Trophoblast cell (in vitro differentiated cells and primary cell): ENCODE measurements at regions not wholly inside any gene's neighbourhood (a gene's known extent, or its start where the extent isn't known, plus 50 kb on each side); places are given as distances from the start of the nearest gene placed in this dataset.
A peak's percentile ranks its signal among the peaks of the same experiment; 100 is the strongest.

Experiments used
- DNase-seq, 2 donors: peaks; one replicate each; pipeline ENCODE4 v3.0.0-alpha.2; 2016
- H2AFZ ChIP-seq: 2 replicates; pipeline ENCODE4 v1.6.1; 2013; ENCODE audit warnings: low read length, moderate library complexity, mild to moderate bottlenecking; ENCODE audit not compliant: insufficient read depth, poor library complexity
- H2AK5ac ChIP-seq: 2 replicates; pipeline ENCODE4 v1.6.1; 2013; ENCODE audit warnings: mild to moderate bottlenecking, low read length
- H2BK120ac ChIP-seq: 2 replicates; pipeline ENCODE4 v1.6.1; 2013; ENCODE audit warnings: low read length, mild to moderate bottlenecking, moderate library complexity; ENCODE audit not compliant: insufficient read depth, poor library complexity
- H2BK12ac ChIP-seq: 2 replicates; pipeline ENCODE4 v1.6.1; 2013; ENCODE audit warnings: mild to moderate bottlenecking, low read length, moderate library complexity
- H2BK5ac ChIP-seq: 2 replicates; pipeline ENCODE4 v1.6.1; 2013; ENCODE audit warnings: low read length, low read depth, moderate library complexity, mild to moderate bottlenecking; ENCODE audit not compliant: poor library complexity
- H3K14ac ChIP-seq: 2 replicates; pipeline ENCODE4 v1.6.1; 2013; ENCODE audit warnings: mild to moderate bottlenecking, low read length
- H3K18ac ChIP-seq: 2 replicates; pipeline ENCODE4 v1.6.1; 2013; ENCODE audit warnings: mild to moderate bottlenecking, low read length
- H3K23ac ChIP-seq: 2 replicates; pipeline ENCODE4 v1.6.1; 2013; ENCODE audit warnings: low read length
- H3K27ac ChIP-seq: 2 replicates; pipeline ENCODE4 v1.5.1; 2013; ENCODE audit warnings: low read depth, mild to moderate bottlenecking, inconsistent platforms, low read length, moderate library complexity
- H3K27me3 ChIP-seq: 2 replicates; pipeline ENCODE4 v1.6.1; 2013; ENCODE audit warnings: inconsistent platforms, mild to moderate bottlenecking, low read length, moderate library complexity; ENCODE audit not compliant: insufficient read depth
- H3K36me3 ChIP-seq, 2 experiments: 1 replicate in 1 of 2; 2 replicates in 1 of 2; pipeline ENCODE4 v1.6.1; 2013; ENCODE audit warnings: low read length in 2 of 2, mild to moderate bottlenecking in 2 of 2, moderate library complexity in 1 of 2; ENCODE audit not compliant: insufficient read depth in 2 of 2, control insufficient read depth in 1 of 2
- H3K4ac ChIP-seq: 2 replicates; pipeline ENCODE4 v1.6.1; 2013; ENCODE audit warnings: low read depth, mild to moderate bottlenecking, low read length, moderate library complexity
- H3K4me1 ChIP-seq, 2 experiments: 1 replicate in 1 of 2; 2 replicates in 1 of 2; pipeline ENCODE4 v1.6.1; 2013; ENCODE audit warnings: low read length in 2 of 2, mild to moderate bottlenecking in 2 of 2, moderate library complexity in 1 of 2; ENCODE audit not compliant: insufficient read depth in 2 of 2, control insufficient read depth in 1 of 2
- H3K4me2 ChIP-seq: 2 replicates; pipeline ENCODE4 v1.6.1; 2013; ENCODE audit warnings: inconsistent platforms, mild to moderate bottlenecking, low read length, moderate library complexity
- H3K4me3 ChIP-seq: 2 replicates; pipeline ENCODE4 v1.5.1; 2013; ENCODE audit warnings: mild to moderate bottlenecking, low read depth, low read length, inconsistent platforms
- H3K79me1 ChIP-seq: one replicate; pipeline ENCODE4 v1.6.1; 2013; ENCODE audit warnings: low read length
- H3K79me2 ChIP-seq: 2 replicates; pipeline ENCODE4 v1.6.1; 2013; ENCODE audit warnings: low read length, mild to moderate bottlenecking; ENCODE audit not compliant: control insufficient read depth, insufficient read depth, poor library complexity
- H3K9ac ChIP-seq: 2 replicates; pipeline ENCODE4 v1.6.1; 2013; ENCODE audit warnings: mild to moderate bottlenecking, low read length
- H3K9me3 ChIP-seq: 2 replicates; pipeline ENCODE4 v1.6.1; 2013; ENCODE audit warnings: low read depth, mild to moderate bottlenecking, control low read depth, inconsistent platforms, low read length; ENCODE audit not compliant: insufficient read depth
- H4K12ac ChIP-seq: 2 replicates; pipeline ENCODE4 v1.6.1; 2013; ENCODE audit warnings: low read depth, mild to moderate bottlenecking, low read length, moderate library complexity
- H4K8ac ChIP-seq: 2 replicates; pipeline ENCODE4 v1.6.1; 2013; ENCODE audit warnings: low read depth, mild to moderate bottlenecking, low read length, moderate library complexity
- H4K91ac ChIP-seq: one replicate; pipeline ENCODE4 v1.6.1; 2013; ENCODE audit warnings: low read depth, mild to moderate bottlenecking, low read length, moderate library complexity
- WGBS: extraction: QIAGEN DNeasy Blood & Tissue Kit; methylation state at CpG from one replicate; pipeline ENCODE4 v1.1.7; 2013; ENCODE audit warnings: missing lambda C conversion rate; ENCODE audit not compliant: insufficient read length, insufficient coverage; ENCODE audit errors: extremely low coverage; 5-methylcytosine and 5-hydroxymethylcytosine counted together

DNA sequence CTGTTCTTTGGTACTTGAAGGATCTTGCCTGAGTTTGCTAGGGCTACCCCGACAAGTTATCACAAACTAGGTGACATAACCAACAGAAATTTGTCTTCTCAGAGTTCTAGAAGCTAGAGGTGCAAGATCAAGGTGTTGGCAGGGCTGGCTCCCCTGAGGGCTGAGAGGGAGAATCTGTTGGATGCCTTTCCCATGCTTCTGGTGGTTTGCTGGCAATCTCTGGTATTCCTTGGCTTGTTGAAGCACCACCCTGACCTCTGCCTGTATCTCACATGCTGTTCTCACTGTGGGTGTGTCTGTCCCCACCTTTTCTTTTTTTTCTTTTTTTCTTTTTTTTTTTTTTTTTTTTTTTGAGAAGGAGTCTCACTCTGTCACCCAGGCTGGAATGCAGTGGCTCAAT is 81.2 kb downstream of the VCPKMT start:
- H2BK12ac ChIP-seq, result peak overlapping the region; percentile 81
- peak overlapping the region; percentile 53 for H4K91ac ChIP-seq
- H3K79me2 ChIP-seq, result peaks cover 12% of the 10 kb centered on the region
- peak overlapping the region; percentile 4 for H2AK5ac ChIP-seq
- no peak overlapping the region for H3K9ac ChIP-seq
- no peaks in the 10 kb centered on the region for H3K36me3 ChIP-seq
- H3K18ac ChIP-seq, result no peak overlapping the region
- no peak overlapping the region for H4K12ac ChIP-seq
- H3K14ac ChIP-seq, result peak overlapping the region; percentile 28
- H3K9me3 ChIP-seq, result peaks cover 2% of the 10 kb centered on the region
- no peak overlapping the region for H3K4me2 ChIP-seq
- DNase-seq, result peak; percentile 96
- no CpG with 5 or more reads among the region's 1 CpG for WGBS
- no peaks in the 10 kb centered on the region for H3K27me3 ChIP-seq
- peaks cover 61% of the 10 kb centered on the region for H3K79me1 ChIP-seq
- H4K8ac ChIP-seq, result no peak overlapping the region
- no peak overlapping the region for H2BK5ac ChIP-seq
- H3K23ac ChIP-seq, result no peak overlapping the region
- H3K4ac ChIP-seq, result no peak overlapping the region
- H3K4me3 ChIP-seq, result no peak overlapping the region
- no peak overlapping the region for H2AFZ ChIP-seq
- H2BK120ac ChIP-seq, result peak overlapping the region; percentile 5
- no peak overlapping the region for H3K27ac ChIP-seq
- H3K4me1 ChIP-seq, result peaks cover 24 to 45% of the 10 kb centered on the region in 2 experiments

DNA sequence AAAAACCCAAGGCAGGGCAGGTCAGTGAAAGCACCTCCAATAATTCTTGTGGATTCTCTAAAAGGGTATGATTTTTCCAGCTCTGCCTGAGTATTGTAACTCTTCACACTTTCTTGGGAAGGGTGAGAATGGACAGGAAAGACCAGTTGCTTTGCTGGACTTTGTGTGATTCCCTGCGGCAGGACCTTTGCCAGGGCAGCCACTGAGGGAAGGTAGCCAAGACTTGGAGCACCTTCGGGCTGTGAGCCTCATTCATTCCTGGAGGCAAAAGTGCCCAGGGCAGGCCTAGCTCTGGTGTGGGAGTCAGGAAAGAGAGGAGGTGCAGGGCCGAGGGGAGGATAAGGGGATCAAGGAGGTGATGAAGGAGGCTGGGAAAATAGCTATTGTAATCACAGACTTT is 80.2 kb downstream of the VCPKMT start:
- peak overlapping the region; percentile 53 for H3K4ac ChIP-seq
- peak overlapping the region; percentile 33 for H2AFZ ChIP-seq
- H3K4me1 ChIP-seq, result peaks cover 32 to 53% of the 10 kb centered on the region in 2 experiments
- H3K27me3 ChIP-seq, result no peaks in the 10 kb centered on the region
- H2AK5ac ChIP-seq, result peak overlapping the region; percentile 65
- H4K8ac ChIP-seq, result peak overlapping the region; percentile 55
- peak overlapping the region; percentile 78 for H2BK120ac ChIP-seq
- no peak overlapping the region for H4K12ac ChIP-seq
- peak overlapping the region; percentile 44 for H2BK5ac ChIP-seq
- no peaks in the 10 kb centered on the region for H3K36me3 ChIP-seq
- peaks cover 14% of the 10 kb centered on the region for H3K79me2 ChIP-seq
- H3K9me3 ChIP-seq, result peaks cover 2% of the 10 kb centered on the region
- peak overlapping the region; percentile 58 for H3K27ac ChIP-seq
- peak overlapping the region; percentile 73 for H2BK12ac ChIP-seq
- H3K18ac ChIP-seq, result peak overlapping the region; percentile 55
- no peak overlapping the region for H3K23ac ChIP-seq
- peak overlapping the region; percentile 68 for H3K14ac ChIP-seq
- no peak for DNase-seq
- H3K4me2 ChIP-seq, result no peak overlapping the region
- no CpG with 5 or more reads among the region's 3 CpGs for WGBS
- peaks cover 65% of the 10 kb centered on the region for H3K79me1 ChIP-seq
- no peak overlapping the region for H3K9ac ChIP-seq
- H3K4me3 ChIP-seq, result no peak overlapping the region
- H4K91ac ChIP-seq, result peak overlapping the region; percentile 94

DNA sequence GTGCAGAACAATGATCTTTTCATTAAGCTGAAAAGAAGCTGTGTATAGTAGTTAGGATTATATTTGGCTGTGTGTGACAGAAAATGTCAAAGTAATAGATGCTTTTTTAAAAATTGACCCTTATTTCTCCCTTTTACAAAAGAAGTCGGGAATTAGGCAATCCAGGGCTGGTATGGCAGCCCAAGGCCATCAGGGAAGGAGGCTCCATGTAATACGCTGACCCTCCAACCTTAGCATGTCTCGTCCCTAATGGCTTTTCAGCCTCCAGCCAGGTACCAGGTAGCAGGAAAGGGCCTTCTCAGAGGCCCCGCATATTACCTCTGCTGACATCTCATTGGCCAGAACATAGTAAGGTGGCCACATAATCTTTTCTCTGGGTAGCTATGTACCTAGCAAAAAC is 79.7 kb downstream of the VCPKMT start:
- Histone ChIP-seq H2BK120ac (peak overlapping the region; percentile 67), H3K27ac (peak overlapping the region; percentile 58), H3K27me3 (no peaks in the 10 kb centered on the region), H3K23ac (no peak overlapping the region), H4K12ac (no peak overlapping the region), H3K4me3 (no peak overlapping the region), H2AK5ac (peak overlapping the region; percentile 55), H4K8ac (no peak overlapping the region), H3K36me3 (no peaks in the 10 kb centered on the region), H2BK12ac (peak overlapping the region; percentile 75), H3K4ac (no peak overlapping the region), H3K14ac (no peak overlapping the region), H2AFZ (no peak overlapping the region), H3K79me2 (peaks cover 14% of the 10 kb centered on the region), H4K91ac (peak overlapping the region; percentile 74), H3K9me3 (peaks cover 2% of the 10 kb centered on the region), H3K4me1 (peaks cover 35 to 53% of the 10 kb centered on the region in 2 experiments), H3K79me1 (peaks cover 65% of the 10 kb centered on the region), H3K18ac (no peak overlapping the region), H3K4me2 (no peak overlapping the region), H3K9ac (no peak overlapping the region), H2BK5ac (peak overlapping the region; percentile 36)
- DNase-seq, result peak; percentile 53 to 72
- WGBS, result no CpG with 5 or more reads among the region's 4 CpGs

DNA sequence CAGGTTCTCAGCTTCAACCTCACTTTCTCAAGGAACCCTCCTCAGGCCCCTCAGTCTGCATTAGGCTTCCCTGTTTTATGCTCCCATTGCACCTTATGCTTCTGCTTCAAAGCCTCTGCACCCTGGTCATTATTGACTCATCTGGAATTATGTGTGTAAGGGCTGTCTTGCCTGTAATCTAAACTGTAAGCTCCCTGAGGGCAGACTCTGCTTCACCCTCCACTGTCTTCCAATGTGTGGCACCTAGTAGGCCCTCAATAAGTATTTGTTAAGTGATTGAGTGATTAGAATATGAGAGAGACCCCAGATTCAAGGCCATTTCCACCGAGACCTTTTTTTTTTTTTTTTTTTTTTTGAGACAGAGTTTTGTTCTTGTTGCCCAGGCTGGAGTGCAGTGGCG is 79.1 kb downstream of the VCPKMT start:
- no peak overlapping the region for H3K23ac ChIP-seq
- no peak overlapping the region for H2AK5ac ChIP-seq
- no peak for DNase-seq
- peaks cover 62% of the 10 kb centered on the region for H3K79me1 ChIP-seq
- H3K4ac ChIP-seq, result peak overlapping the region; percentile 34
- peak overlapping the region; percentile 55 for H3K14ac ChIP-seq
- H4K91ac ChIP-seq, result peak overlapping the region; percentile 75
- no peak overlapping the region for H2AFZ ChIP-seq
- H3K9me3 ChIP-seq, result peaks cover 2% of the 10 kb centered on the region
- no peaks in the 10 kb centered on the region for H3K27me3 ChIP-seq
- H4K8ac ChIP-seq, result peak overlapping the region; percentile 75
- H3K4me3 ChIP-seq, result no peak overlapping the region
- H2BK5ac ChIP-seq, result peak overlapping the region; percentile 35
- no peak overlapping the region for H3K4me2 ChIP-seq
- no peak overlapping the region for H3K9ac ChIP-seq
- H3K27ac ChIP-seq, result peak overlapping the region; percentile 31
- H4K12ac ChIP-seq, result no peak overlapping the region
- peaks cover 38 to 57% of the 10 kb centered on the region in 2 experiments for H3K4me1 ChIP-seq
- peak overlapping the region; percentile 9 for H2BK12ac ChIP-seq
- H3K18ac ChIP-seq, result peak overlapping the region; percentile 79
- H2BK120ac ChIP-seq, result peak overlapping the region; percentile 65
- no CpG with 5 or more reads among the region's 2 CpGs for WGBS
- no peaks in the 10 kb centered on the region for H3K36me3 ChIP-seq
- peaks cover 14% of the 10 kb centered on the region for H3K79me2 ChIP-seq
